ENCODE measurements at regions not wholly inside any gene's neighbourhood (a gene's known extent, or its start where the extent isn't known, plus 50 kb on each side); places are given as distances from the start of the nearest gene placed in this dataset.

DNA sequence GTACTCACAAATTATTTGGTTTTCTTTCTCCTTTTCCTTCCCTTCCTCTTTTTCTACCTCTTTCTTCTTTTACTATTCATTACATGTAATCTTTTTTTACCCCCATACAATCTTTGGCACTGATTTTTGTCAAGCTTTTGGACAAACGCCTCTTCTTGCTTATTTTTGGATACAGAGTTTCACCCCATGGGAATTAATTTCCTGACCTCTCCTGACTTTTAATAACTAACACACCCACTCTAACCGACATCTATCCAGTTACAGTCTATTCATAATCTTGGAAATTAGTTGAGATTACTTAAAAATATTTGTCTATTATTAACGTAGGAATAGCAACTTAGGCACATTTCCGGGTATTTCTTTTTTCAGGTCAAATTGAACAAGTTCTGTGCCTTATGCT, 101.2 kb downstream of the HDGFL1 start:
- no peak for FAIRE-seq
- Histone ChIP-seq H3K9ac (replicated peaks; ENCODE audit: extremely low read depth, insufficient read depth, low read length) (no peak overlapping the region), H3K79me2 (ENCODE audit: control insufficient read depth, insufficient read depth, low read length) (no peaks in the 10 kb centered on the region), H3K27me3 (ENCODE audit: control insufficient read depth in 2 of 2, insufficient read depth in 2 of 2, low read length in 2 of 2) (no peaks in the 10 kb centered on the region), H3K27ac (ENCODE audit: insufficient read depth, low read depth, low read length) (no peak overlapping the region), H4K20me1 (replicated peaks; ENCODE audit: control insufficient read depth, extremely low read depth, insufficient read depth, low read length) (no peaks in the 10 kb centered on the region), H3K9me1 (replicated peaks; ENCODE audit: control insufficient read depth, extremely low read depth, insufficient read depth, low read length) (no peaks in the 10 kb centered on the region), H3K9me3 (replicated peaks; ENCODE audit: control insufficient read depth, insufficient read depth, low read length) (no peaks in the 10 kb centered on the region), H3K4me1 (ENCODE audit: control insufficient read depth, extremely low read depth, insufficient read depth, low read length) (no peaks in the 10 kb centered on the region), H3K4me2 (ENCODE audit: insufficient read depth, low read length) (no peak overlapping the region), H3K36me3 (ENCODE audit: control insufficient read depth in 2 of 2, extremely low read depth in 1 of 2, insufficient read depth in 2 of 2, low read length in 2 of 2) (no peaks in the 10 kb centered on the region), H3K4me3 (replicated peaks in 1 of 3; ENCODE audit: insufficient read depth in 1 of 3, low read depth in 1 of 3, low read length in 3 of 3) (no peak overlapping the region), H2AFZ (ENCODE audit: low read depth, low read length) (no peak overlapping the region)
- POLR2A ChIA-PET, result no interaction called here
- TF ChIP-seq FOS (IDR thresholded peaks at IDR 0.05; ENCODE audit: borderline replicate concordance, insufficient read depth, low read length) (no peak), MYC (IDR thresholded peaks at IDR 0.05; ENCODE audit: low read depth, low read length) (no peak), GATA2 (IDR thresholded peaks at IDR 0.05; ENCODE audit: insufficient read depth, insufficient read length, low read depth, low read length) (no peak), JUN (IDR thresholded peaks at IDR 0.05; ENCODE audit: borderline replicate concordance, insufficient read depth, insufficient read length, low read depth) (no peak), POLR2AphosphoS5 (IDR thresholded peaks at IDR 0.05; ENCODE audit: insufficient read depth, low read depth, low read length) (no peak), EZH2 (IDR thresholded peaks at IDR 0.05; ENCODE audit: borderline replicate concordance, low read depth, low read length, severe bottlenecking) (no peak), POLR2A (IDR thresholded peaks at IDR 0.05; ENCODE audit: low read depth, low read length) (no peak)
- TF ChIP-seq, protein P1, sequence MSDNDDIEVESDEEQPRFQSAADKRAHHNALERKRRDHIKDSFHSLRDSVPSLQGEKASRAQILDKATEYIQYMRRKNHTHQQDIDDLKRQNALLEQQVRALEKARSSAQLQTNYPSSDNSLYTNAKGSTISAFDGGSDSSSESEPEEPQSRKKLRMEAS (IDR thresholded peaks at IDR 0.05; ENCODE audit: insufficient read depth, insufficient read length), result no peak
- TF ChIP-seq, protein P2, sequence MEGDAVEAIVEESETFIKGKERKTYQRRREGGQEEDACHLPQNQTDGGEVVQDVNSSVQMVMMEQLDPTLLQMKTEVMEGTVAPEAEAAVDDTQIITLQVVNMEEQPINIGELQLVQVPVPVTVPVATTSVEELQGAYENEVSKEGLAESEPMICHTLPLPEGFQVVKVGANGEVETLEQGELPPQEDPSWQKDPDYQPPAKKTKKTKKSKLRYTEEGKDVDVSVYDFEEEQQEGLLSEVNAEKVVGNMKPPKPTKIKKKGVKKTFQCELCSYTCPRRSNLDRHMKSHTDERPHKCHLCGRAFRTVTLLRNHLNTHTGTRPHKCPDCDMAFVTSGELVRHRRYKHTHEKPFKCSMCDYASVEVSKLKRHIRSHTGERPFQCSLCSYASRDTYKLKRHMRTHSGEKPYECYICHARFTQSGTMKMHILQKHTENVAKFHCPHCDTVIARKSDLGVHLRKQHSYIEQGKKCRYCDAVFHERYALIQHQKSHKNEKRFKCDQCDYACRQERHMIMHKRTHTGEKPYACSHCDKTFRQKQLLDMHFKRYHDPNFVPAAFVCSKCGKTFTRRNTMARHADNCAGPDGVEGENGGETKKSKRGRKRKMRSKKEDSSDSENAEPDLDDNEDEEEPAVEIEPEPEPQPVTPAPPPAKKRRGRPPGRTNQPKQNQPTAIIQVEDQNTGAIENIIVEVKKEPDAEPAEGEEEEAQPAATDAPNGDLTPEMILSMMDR (IDR thresholded peaks at IDR 0.05; ENCODE audit: extremely low read depth in 1 of 2, insufficient read depth in 1 of 2, low read depth in 1 of 2, low read length in 2 of 2), result no peak
- no TSS peak for BruUV-seq (replicated peaks)
- DNase-seq (ENCODE audit: low read depth, low spot score), result no peak
- CTCF ChIA-PET, result no interaction called here
- intact Hi-C loops (cut with micrococcal nuclease) (no loop called here), dilution Hi-C loops (cut with MboI; ENCODE audit: extremely low pct_ligation_motif_present, low sequenced_read_pairs) (no loop called here)
